H1 (cell line): ENCODE measurements at regions not wholly inside any gene's neighbourhood (a gene's known extent, or its start where the extent isn't known, plus 50 kb on each side); places are given as distances from the start of the nearest gene placed in this dataset.

Source experiments
- CBX8 ChIP-seq: fragments of 300-800, 300-1000 bp; sonication (generic); IDR thresholded peaks from 2 replicates; pipeline ENCODE4 v1.7.1; 2016; ENCODE audit warnings: low read depth, low read length, borderline replicate concordance
- EGR1 ChIP-seq: IDR thresholded peaks from 2 replicates; pipeline ENCODE4 v1.6.1; 2011; ENCODE audit warnings: low read depth, low read length, borderline replicate concordance
- EZH2 ChIP-seq: fragments of 200-600 bp; sonication (generic); IDR thresholded peaks from 2 replicates; pipeline ENCODE4 v1.7.1; 2012; ENCODE audit warnings: low read depth, mild to moderate bottlenecking, moderate library complexity, low read length, inconsistent platforms; ENCODE audit not compliant: severe bottlenecking
- HDAC6 ChIP-seq: IDR thresholded peaks from one replicate; pipeline ENCODE4 v1.7.1; 2012; ENCODE audit warnings: low read depth, mild to moderate bottlenecking, inconsistent platforms, low read length, moderate library complexity
- JUND ChIP-seq: IDR thresholded peaks from 2 replicates; pipeline ENCODE4 v1.6.1; 2011; ENCODE audit warnings: mild to moderate bottlenecking, improper control_type of control experiment, low read length
- POLR2A ChIP-seq, 2 experiments: IDR thresholded peaks; 1 replicate in 1 of 2; 2 replicates in 1 of 2; pipeline ENCODE4 v1.6.1; 2011; ENCODE audit warnings: low read depth in 2 of 2, low read length in 2 of 2, mild to moderate bottlenecking in 2 of 2; ENCODE audit errors: control extremely low read depth in 1 of 2
- POU5F1 ChIP-seq: IDR thresholded peaks from 2 replicates; pipeline ENCODE4 v1.6.1; 2011; ENCODE audit warnings: low read depth, mild to moderate bottlenecking, low read length, moderate library complexity
- RFX5 ChIP-seq: IDR thresholded peaks from 2 replicates; pipeline ENCODE4 v1.6.1; 2011; ENCODE audit warnings: low read depth, low read length, improper control_type of control experiment, borderline replicate concordance
- SIRT6 ChIP-seq: IDR thresholded peaks from one replicate; pipeline ENCODE4 v1.7.1; 2012; ENCODE audit warnings: low read length, inconsistent platforms
- YY1 ChIP-seq: IDR thresholded peaks from 2 replicates; pipeline ENCODE4 v1.6.1; 2011; ENCODE audit warnings: low read depth, mild to moderate bottlenecking, low read length
- ZNF274 ChIP-seq: IDR thresholded peaks from 2 replicates; pipeline ENCODE4 v1.7.0; 2012; ENCODE audit warnings: low read length, borderline replicate concordance; ENCODE audit errors: extremely low read depth
- TF ChIP-seq, protein P1 (sequence below): IDR thresholded peaks from 2 replicates; pipeline ENCODE4 v1.6.1; 2011; ENCODE audit warnings: low read length, improper control_type of control experiment
- TF ChIP-seq, protein P2 (sequence below), 3 experiments: IDR thresholded peaks; 1 replicate in 2 of 3; 2 replicates in 1 of 3; pipeline versions ENCODE4 v1.5.1 to v1.6.1; 2011; ENCODE audit warnings: low read length in 3 of 3, mild to moderate bottlenecking in 3 of 3, inconsistent platforms in 2 of 3, low read depth in 1 of 3, moderate library complexity in 1 of 3; ENCODE audit not compliant: insufficient read depth in 1 of 3; ENCODE audit errors: control extremely low read depth in 1 of 3

DNA sequence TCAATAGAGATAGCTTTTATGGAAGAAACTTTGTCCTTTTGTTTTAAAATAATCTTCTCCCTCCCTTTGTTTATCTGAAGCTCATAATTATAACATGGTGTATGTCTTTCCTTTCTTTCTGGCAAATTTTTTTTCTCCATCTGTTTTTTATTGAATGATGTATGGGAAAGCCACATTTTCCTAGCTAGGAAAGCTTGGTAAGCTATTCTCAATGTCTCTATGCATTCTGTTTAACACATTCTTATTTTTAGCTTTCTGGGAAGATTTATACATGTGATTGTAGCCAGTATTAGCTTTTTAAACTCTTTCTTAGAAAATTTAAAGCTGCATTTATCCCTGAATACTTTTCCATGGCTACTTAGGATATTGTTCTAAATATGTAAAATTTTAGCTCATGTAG lies 124.9 kb upstream of the CSNK1A1L start:
- no peak for TF ChIP-seq SIRT6
- no peak for TF ChIP-seq CBX8
- TF ChIP-seq EGR1 = no peak
- no peak for TF ChIP-seq HDAC6
- TF ChIP-seq POLR2A (IDR thresholded peaks at IDR 0.05; ENCODE audit: control extremely low read depth in 1 of 2, low read depth in 2 of 2, low read length in 2 of 2) = no peak
- no peak for TF ChIP-seq JUND
- no peak for TF ChIP-seq EZH2
- TF ChIP-seq RFX5 = no peak
- TF ChIP-seq, protein P1, sequence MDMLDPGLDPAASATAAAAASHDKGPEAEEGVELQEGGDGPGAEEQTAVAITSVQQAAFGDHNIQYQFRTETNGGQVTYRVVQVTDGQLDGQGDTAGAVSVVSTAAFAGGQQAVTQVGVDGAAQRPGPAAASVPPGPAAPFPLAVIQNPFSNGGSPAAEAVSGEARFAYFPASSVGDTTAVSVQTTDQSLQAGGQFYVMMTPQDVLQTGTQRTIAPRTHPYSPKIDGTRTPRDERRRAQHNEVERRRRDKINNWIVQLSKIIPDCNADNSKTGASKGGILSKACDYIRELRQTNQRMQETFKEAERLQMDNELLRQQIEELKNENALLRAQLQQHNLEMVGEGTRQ = no peak
- TF ChIP-seq, protein P2, sequence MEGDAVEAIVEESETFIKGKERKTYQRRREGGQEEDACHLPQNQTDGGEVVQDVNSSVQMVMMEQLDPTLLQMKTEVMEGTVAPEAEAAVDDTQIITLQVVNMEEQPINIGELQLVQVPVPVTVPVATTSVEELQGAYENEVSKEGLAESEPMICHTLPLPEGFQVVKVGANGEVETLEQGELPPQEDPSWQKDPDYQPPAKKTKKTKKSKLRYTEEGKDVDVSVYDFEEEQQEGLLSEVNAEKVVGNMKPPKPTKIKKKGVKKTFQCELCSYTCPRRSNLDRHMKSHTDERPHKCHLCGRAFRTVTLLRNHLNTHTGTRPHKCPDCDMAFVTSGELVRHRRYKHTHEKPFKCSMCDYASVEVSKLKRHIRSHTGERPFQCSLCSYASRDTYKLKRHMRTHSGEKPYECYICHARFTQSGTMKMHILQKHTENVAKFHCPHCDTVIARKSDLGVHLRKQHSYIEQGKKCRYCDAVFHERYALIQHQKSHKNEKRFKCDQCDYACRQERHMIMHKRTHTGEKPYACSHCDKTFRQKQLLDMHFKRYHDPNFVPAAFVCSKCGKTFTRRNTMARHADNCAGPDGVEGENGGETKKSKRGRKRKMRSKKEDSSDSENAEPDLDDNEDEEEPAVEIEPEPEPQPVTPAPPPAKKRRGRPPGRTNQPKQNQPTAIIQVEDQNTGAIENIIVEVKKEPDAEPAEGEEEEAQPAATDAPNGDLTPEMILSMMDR (IDR thresholded peaks at IDR 0.05; ENCODE audit: control extremely low read depth in 1 of 3, insufficient read depth in 1 of 3, low read depth in 1 of 3, low read length in 3 of 3) = no peak
- no peak for TF ChIP-seq POU5F1
- no peak for TF ChIP-seq ZNF274
- TF ChIP-seq YY1 = no peak
